Neural cell (in vitro differentiated cells): ENCODE measurements at regions not wholly inside any gene's neighbourhood (a gene's known extent, or its start where the extent isn't known, plus 50 kb on each side); places are given as distances from the start of the nearest gene placed in this dataset.

Experiments used
- H2AFZ ChIP-seq: fragments of 200-600, 300-800 bp; sonication (generic), shearing (Covaris generic); 2 replicates; pipeline ENCODE4 v1.6.0; 2014; ENCODE audit warnings: low read depth, mild to moderate bottlenecking, antibody characterized with exemption, low read length, moderate library complexity
- H3F3A ChIP-seq: fragments of 200-600 bp; shearing (Covaris generic); 2 replicates; pipeline ENCODE4 v1.6.1; 2016; ENCODE audit warnings: mild to moderate bottlenecking, moderate library complexity, mixed read lengths, antibody characterized with exemption, low read length; ENCODE audit not compliant: insufficient read depth, poor library complexity, severe bottlenecking
- H3K27ac ChIP-seq: fragments of 200-600, 300-800 bp; sonication (generic), shearing (Covaris generic); 2 replicates; pipeline ENCODE4 v1.5.1; 2014; ENCODE audit warnings: mild to moderate bottlenecking, low read length, moderate library complexity
- H3K27me3 ChIP-seq: fragments of 300-800, 200-600 bp; sonication (generic), shearing (Covaris generic); 2 replicates; pipeline ENCODE4 v1.6.0; 2014; ENCODE audit warnings: mild to moderate bottlenecking, low read depth, low read length, moderate library complexity; ENCODE audit not compliant: insufficient read depth
- H3K36me3 ChIP-seq: fragments of 300-800, 200-600 bp; sonication (generic), shearing (Covaris generic); 2 replicates; pipeline ENCODE4 v1.5.1; 2014; ENCODE audit warnings: mild to moderate bottlenecking, antibody characterized with exemption, low read length, moderate library complexity; ENCODE audit not compliant: insufficient read depth
- H3K4me2 ChIP-seq: fragments of 300-800, 200-600 bp; sonication (generic), shearing (Covaris generic); 2 replicates; pipeline ENCODE4 v1.6.0; 2014; ENCODE audit warnings: mild to moderate bottlenecking, low read length
- H3K4me3 ChIP-seq: fragments of 300-800, 200-600 bp; sonication (generic), shearing (Covaris generic); 2 replicates; pipeline ENCODE4 v1.5.1; 2014; ENCODE audit warnings: mild to moderate bottlenecking, low read length, moderate library complexity
- H3K79me2 ChIP-seq: fragments of 200-600 bp; shearing (Covaris generic); replicated peaks from 2 replicates; pipeline ENCODE4 v1.6.0; 2014; ENCODE audit warnings: mild to moderate bottlenecking, low read length, moderate library complexity; ENCODE audit not compliant: insufficient read depth
- H3K9ac ChIP-seq: fragments of 300-800, 200-600 bp; sonication (generic), shearing (Covaris generic); 2 replicates; pipeline ENCODE4 v1.6.1; 2016; ENCODE audit warnings: mild to moderate bottlenecking, low read length, mixed read lengths
- H3K9me2 ChIP-seq: fragments of 200-600 bp; shearing (Covaris generic); 2 replicates; pipeline ENCODE4 v1.6.1; 2016; ENCODE audit warnings: mild to moderate bottlenecking, low read length, mixed read lengths; ENCODE audit not compliant: insufficient read depth
- H3K9me3 ChIP-seq: fragments of 200-600, 300-800 bp; sonication (generic), shearing (Covaris generic); 2 replicates; pipeline ENCODE4 v1.6.1; 2016; ENCODE audit warnings: mild to moderate bottlenecking, mixed run types, low read length, moderate library complexity, mixed read lengths
- H4K20me1 ChIP-seq: fragments of 200-600 bp; shearing (Covaris generic); 2 replicates; pipeline ENCODE4 v1.6.1; 2016; ENCODE audit warnings: mild to moderate bottlenecking, mixed run types; ENCODE audit not compliant: insufficient read depth
- CTCF ChIP-seq: fragments of 450-650 bp; IDR thresholded peaks from 2 replicates; pipeline ENCODE4 v1.5.1; 2014; ENCODE audit warnings: antibody characterized with exemption, mild to moderate bottlenecking, moderate library complexity; ENCODE audit not compliant: poor library complexity, severe bottlenecking
- EP300 ChIP-seq: fragments of 450-650 bp; conservative IDR thresholded peaks from 2 replicates; pipeline ENCODE4 v1.6.1; 2014; ENCODE audit warnings: antibody characterized with exemption, mild to moderate bottlenecking, moderate library complexity; ENCODE audit not compliant: poor library complexity, severe bottlenecking
- EZH2 ChIP-seq: fragments of 200-600, 300-800 bp; shearing (Covaris generic), sonication (generic); IDR thresholded peaks from 2 replicates; pipeline ENCODE4 v1.6.1; 2014; ENCODE audit warnings: antibody characterized with exemption, low read length, borderline replicate concordance, mild to moderate bottlenecking; ENCODE audit not compliant: insufficient read depth, poor library complexity, severe bottlenecking
- MXI1 ChIP-seq: fragments of 450-650 bp; conservative IDR thresholded peaks from 2 replicates; pipeline ENCODE4 v1.6.1; 2014; ENCODE audit warnings: antibody characterized with exemption, mild to moderate bottlenecking; ENCODE audit not compliant: poor library complexity, severe bottlenecking
- POLR2AphosphoS5 ChIP-seq: IDR thresholded peaks from 2 replicates; pipeline ENCODE4 v1.6.1; 2012
- RAD21 ChIP-seq: fragments of 450-650 bp; conservative IDR thresholded peaks from 2 replicates; pipeline ENCODE4 v1.6.1; 2014; ENCODE audit warnings: antibody characterized with exemption, mild to moderate bottlenecking, moderate library complexity
- REST ChIP-seq: IDR thresholded peaks from 2 replicates; pipeline ENCODE4 v1.6.1; 2012; ENCODE audit warnings: borderline replicate concordance
- SMC3 ChIP-seq: fragments of 450-650 bp; conservative IDR thresholded peaks from 2 replicates; pipeline ENCODE4 v1.6.1; 2014; ENCODE audit warnings: antibody characterized with exemption, mild to moderate bottlenecking, moderate library complexity; ENCODE audit not compliant: poor library complexity
- TAF1 ChIP-seq: IDR thresholded peaks from 2 replicates; pipeline ENCODE4 v1.6.1; 2012; ENCODE audit warnings: low read depth

- no peaks in the 10 kb centered on the region for H4K20me1 ChIP-seq
- no peak overlapping the region for H3K9ac ChIP-seq
- H3K27ac ChIP-seq: no peak overlapping the region
- TF ChIP-seq MXI1 (no peak), EP300 (no peak), REST (no peak), TAF1 (no peak), EZH2 (no peak), RAD21 (no peak), CTCF (no peak), POLR2AphosphoS5 (no peak), SMC3 (no peak)
- no peak overlapping the region for H3K4me3 ChIP-seq
- H3K4me2 ChIP-seq: no peak overlapping the region
- no peaks in the 10 kb centered on the region for H3F3A ChIP-seq
- H3K9me3 ChIP-seq: no peaks in the 10 kb centered on the region
- no peaks in the 10 kb centered on the region for H3K9me2 ChIP-seq
- no peaks in the 10 kb centered on the region for H3K27me3 ChIP-seq
- no peaks in the 10 kb centered on the region for H3K79me2 ChIP-seq
- no peak overlapping the region for H2AFZ ChIP-seq
- H3K36me3 ChIP-seq: no peaks in the 10 kb centered on the region
These were observed 276.0 kb downstream of the TFAP2A start for GRCh38 chr6:10138917-10139316.

GRCh38 chr6:10136636-10137035 lies 278.2 kb downstream of the TFAP2A start:
- H3K27me3 ChIP-seq: no peaks in the 10 kb centered on the region

More at GRCh38 chr6:10136636-10137035, 278.2 kb downstream of the TFAP2A start:
- Histone ChIP-seq H3K9ac (no peak overlapping the region), H4K20me1 (no peaks in the 10 kb centered on the region), H3F3A (no peaks in the 10 kb centered on the region), H3K4me2 (no peak overlapping the region), H3K79me2 (no peaks in the 10 kb centered on the region), H3K4me3 (no peak overlapping the region), H3K36me3 (no peaks in the 10 kb centered on the region), H2AFZ (no peak overlapping the region), H3K9me2 (no peaks in the 10 kb centered on the region), H3K9me3 (peaks cover 3% of the 10 kb centered on the region), H3K27ac (no peak overlapping the region)
- no peak for TF ChIP-seq EZH2
- no peak for TF ChIP-seq EP300
- TF ChIP-seq MXI1: no peak
- TF ChIP-seq POLR2AphosphoS5: no peak
- no peak for TF ChIP-seq REST
- no peak for TF ChIP-seq TAF1
- TF ChIP-seq RAD21: no peak
- TF ChIP-seq SMC3: no peak
- TF ChIP-seq CTCF: no peak
